ENCODE measurements at regions not wholly inside any gene's neighbourhood (a gene's known extent, or its start where the extent isn't known, plus 50 kb on each side); places are given as distances from the start of the nearest gene placed in this dataset.

- Histone ChIP-seq H4K20me1 (replicated peaks; ENCODE audit: control insufficient read depth, extremely low read depth, insufficient read depth, low read length) (no peaks in the 10 kb centered on the region), H3K4me1 (ENCODE audit: control insufficient read depth, extremely low read depth, insufficient read depth, low read length) (no peaks in the 10 kb centered on the region), H3K79me2 (ENCODE audit: control insufficient read depth, insufficient read depth, low read length) (no peaks in the 10 kb centered on the region), H3K27me3 (ENCODE audit: control insufficient read depth in 2 of 2, insufficient read depth in 2 of 2, low read length in 2 of 2) (peaks cover 0 to 2% of the 10 kb centered on the region in 2 experiments), H3K4me2 (ENCODE audit: insufficient read depth, low read length) (no peak overlapping the region), H3K36me3 (ENCODE audit: control insufficient read depth in 2 of 2, extremely low read depth in 1 of 2, insufficient read depth in 2 of 2, low read length in 2 of 2) (no peaks in the 10 kb centered on the region), H3K4me3 (replicated peaks in 1 of 3; ENCODE audit: insufficient read depth in 1 of 3, low read depth in 1 of 3, low read length in 3 of 3) (no peak overlapping the region), H3K9me1 (replicated peaks; ENCODE audit: control insufficient read depth, extremely low read depth, insufficient read depth, low read length) (peaks cover 2% of the 10 kb centered on the region), H3K27ac (ENCODE audit: insufficient read depth, low read depth, low read length) (no peak overlapping the region), H3K9me3 (replicated peaks; ENCODE audit: control insufficient read depth, insufficient read depth, low read length) (no peaks in the 10 kb centered on the region), H3K9ac (replicated peaks; ENCODE audit: extremely low read depth, insufficient read depth, low read length) (no peak overlapping the region), H2AFZ (ENCODE audit: low read depth, low read length) (no peak overlapping the region)
- TF ChIP-seq MAX (IDR thresholded peaks at IDR 0.05; ENCODE audit: insufficient read depth, insufficient read length) (no peak), JUN (IDR thresholded peaks at IDR 0.05; ENCODE audit: borderline replicate concordance, insufficient read depth, insufficient read length, low read depth) (no peak), GATA2 (IDR thresholded peaks at IDR 0.05; ENCODE audit: insufficient read depth, insufficient read length, low read depth, low read length) (no peak)
- ChIA-PET CTCF (interaction anchor here (0.7 to 2.5 kb wide), 5 partner anchors 18 to 968 kb away, joined by 3 to 7 read pairs (median 3); no protein-coding TSS in a partner anchor), POLR2A (no interaction called here)
- intact Hi-C loops (cut with micrococcal nuclease) = no loop called here
- BruUV-seq (replicated peaks) = no TSS peak
- FAIRE-seq (no peak), DNase-seq (ENCODE audit: low read depth, low spot score) (no peak)
- dilution Hi-C loops (cut with MboI; ENCODE audit: extremely low pct_ligation_motif_present, low sequenced_read_pairs) = no loop called here
These were observed 413.6 kb upstream of the ADAMTSL1 start for GRCh38 chr9:18060269-18060934.

DNA sequence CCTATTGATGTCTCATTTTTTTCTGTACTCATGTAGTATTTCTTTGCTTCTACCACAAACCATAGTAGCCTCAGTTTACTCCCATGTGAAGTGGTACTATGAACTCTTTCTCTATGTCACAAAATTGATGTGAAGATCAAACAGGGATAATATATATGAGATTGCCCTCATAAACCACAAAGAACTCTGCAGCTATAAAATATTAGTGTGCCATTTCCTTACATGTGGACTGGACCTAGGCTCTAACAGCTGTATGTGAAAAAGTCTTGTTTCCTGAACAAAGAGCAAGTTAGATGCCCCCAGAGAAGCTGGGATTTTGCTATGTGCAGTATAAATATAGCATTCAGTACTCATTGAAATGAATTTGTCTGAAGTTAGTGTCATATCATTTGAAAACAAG is 412.6 kb upstream of the ADAMTSL1 start:
- H3K4me2 ChIP-seq (ENCODE audit: insufficient read depth, low read length) = no peak overlapping the region
- DNase-seq (ENCODE audit: low read depth, low spot score) = no peak
- TF ChIP-seq MAX (IDR thresholded peaks at IDR 0.05; ENCODE audit: insufficient read depth, insufficient read length) (no peak), POLR2AphosphoS5 (IDR thresholded peaks at IDR 0.05; ENCODE audit: insufficient read depth, low read depth, low read length) (no peak), JUN (IDR thresholded peaks at IDR 0.05; ENCODE audit: borderline replicate concordance, insufficient read depth, insufficient read length, low read depth) (no peak), FOS (IDR thresholded peaks at IDR 0.05; ENCODE audit: borderline replicate concordance, insufficient read depth, low read length) (no peak), MYC (IDR thresholded peaks at IDR 0.05; ENCODE audit: low read depth, low read length) (no peak), GATA2 (IDR thresholded peaks at IDR 0.05; ENCODE audit: insufficient read depth, insufficient read length, low read depth, low read length) (no peak), CTCF (IDR thresholded peaks at IDR 0.05; ENCODE audit: extremely low read depth in 1 of 2, insufficient read depth in 1 of 2, low read depth in 1 of 2, low read length in 2 of 2) (no peak), POLR2A (IDR thresholded peaks at IDR 0.05; ENCODE audit: low read depth, low read length) (no peak), EZH2 (IDR thresholded peaks at IDR 0.05; ENCODE audit: borderline replicate concordance, low read depth, low read length, severe bottlenecking) (no peak)
- BruUV-seq (replicated peaks) = no TSS peak
- intact Hi-C loops (cut with micrococcal nuclease) (no loop called here), dilution Hi-C loops (cut with MboI; ENCODE audit: extremely low pct_ligation_motif_present, low sequenced_read_pairs) (no loop called here)
- H3K9me3 ChIP-seq (replicated peaks; ENCODE audit: control insufficient read depth, insufficient read depth, low read length) = no peaks in the 10 kb centered on the region
- no peak overlapping the region for H3K4me3 ChIP-seq (replicated peaks in 1 of 3; ENCODE audit: insufficient read depth in 1 of 3, low read depth in 1 of 3, low read length in 3 of 3)
- H3K9me1 ChIP-seq (replicated peaks; ENCODE audit: control insufficient read depth, extremely low read depth, insufficient read depth, low read length) = peaks cover 2% of the 10 kb centered on the region
- FAIRE-seq = no peak
- H2AFZ ChIP-seq (ENCODE audit: low read depth, low read length) = no peak overlapping the region
- no peaks in the 10 kb centered on the region for H3K4me1 ChIP-seq (ENCODE audit: control insufficient read depth, extremely low read depth, insufficient read depth, low read length)
- peaks cover 0 to 2% of the 10 kb centered on the region in 2 experiments for H3K27me3 ChIP-seq (ENCODE audit: control insufficient read depth in 2 of 2, insufficient read depth in 2 of 2, low read length in 2 of 2)
- ChIA-PET POLR2A (no interaction called here), CTCF (interaction anchor here (1.4 to 2.5 kb wide), 3 partner anchors 19 to 967 kb away, joined by 3 to 7 read pairs (median 4); no protein-coding TSS in a partner anchor)
- H3K79me2 ChIP-seq (ENCODE audit: control insufficient read depth, insufficient read depth, low read length) = no peaks in the 10 kb centered on the region
- H3K9ac ChIP-seq (replicated peaks; ENCODE audit: extremely low read depth, insufficient read depth, low read length) = no peak overlapping the region
- H3K27ac ChIP-seq (ENCODE audit: insufficient read depth, low read depth, low read length) = no peak overlapping the region
- no peaks in the 10 kb centered on the region for H3K36me3 ChIP-seq (ENCODE audit: control insufficient read depth in 2 of 2, extremely low read depth in 1 of 2, insufficient read depth in 2 of 2, low read length in 2 of 2)
- H4K20me1 ChIP-seq (replicated peaks; ENCODE audit: control insufficient read depth, extremely low read depth, insufficient read depth, low read length) = no peaks in the 10 kb centered on the region
